ENCODE measurements at regions not wholly inside any gene's neighbourhood (a gene's known extent, or its start where the extent isn't known, plus 50 kb on each side); places are given as distances from the start of the nearest gene placed in this dataset.

GRCh38 chr18:78686976-78687685, 292.5 kb upstream of the SALL3 start:
- DNase-seq (ENCODE audit: low spot score): no peak
- intact Hi-C loops (cut with DNase I): no loop called here

- intact Hi-C loops (cut with DNase I): no loop called here
- no peak for DNase-seq (ENCODE audit: low spot score)
Measured at GRCh38 chr18:78687736-78688135, 291.9 kb upstream of the SALL3 start.

GRCh38 chr18:78688249-78688648, 291.4 kb upstream of the SALL3 start:
- no peak for DNase-seq (ENCODE audit: low spot score)
- intact Hi-C loops (cut with DNase I): no loop called here

GRCh38 chr18:78688916-78689315, 290.7 kb upstream of the SALL3 start:
- intact Hi-C loops (cut with DNase I): no loop called here
- DNase-seq (ENCODE audit: low spot score): no peak

- DNase-seq (ENCODE audit: low spot score): no peak
- intact Hi-C loops (cut with DNase I): no loop called here
Measured at GRCh38 chr18:78689606-78690005, 290.0 kb upstream of the SALL3 start.

- intact Hi-C loops (cut with DNase I): no loop called here
- DNase-seq (ENCODE audit: low spot score): no peak
Measured at GRCh38 chr18:78692105-78692504, 287.5 kb upstream of the SALL3 start.

GRCh38 chr18:78693429-78693828, 286.2 kb upstream of the SALL3 start:
- intact Hi-C loops (cut with DNase I): no loop called here
- no peak for DNase-seq (ENCODE audit: low spot score)

GRCh38 chr18:78696698-78697435, 282.8 kb upstream of the SALL3 start:
- intact Hi-C loops (cut with DNase I): no loop called here
- no peak for DNase-seq (ENCODE audit: low spot score)

- intact Hi-C loops (cut with DNase I): no loop called here
- DNase-seq (ENCODE audit: low spot score): no peak
Measured at GRCh38 chr18:78697446-78697845, 282.2 kb upstream of the SALL3 start.

GRCh38 chr18:78698914-78699313, 280.7 kb upstream of the SALL3 start:
- intact Hi-C loops (cut with DNase I): no loop called here
- no peak for DNase-seq (ENCODE audit: low spot score)

GRCh38 chr18:78699499-78699898, 280.1 kb upstream of the SALL3 start:
- no peak for DNase-seq (ENCODE audit: low spot score)
- intact Hi-C loops (cut with DNase I): no loop called here

GRCh38 chr18:78701771-78702396, 277.7 kb upstream of the SALL3 start:
- DNase-seq (ENCODE audit: low spot score): no peak
- intact Hi-C loops (cut with DNase I): no loop called here

GRCh38 chr18:78703291-78703690, 276.3 kb upstream of the SALL3 start:
- DNase-seq (ENCODE audit: low spot score): no peak
- intact Hi-C loops (cut with DNase I): no loop called here

- DNase-seq (ENCODE audit: low spot score): no peak
- intact Hi-C loops (cut with DNase I): no loop called here
Measured at GRCh38 chr18:78704971-78705461, 274.6 kb upstream of the SALL3 start.

- no peak for DNase-seq (ENCODE audit: low spot score)
- intact Hi-C loops (cut with DNase I): no loop called here
Measured at GRCh38 chr18:78709261-78709809, 270.3 kb upstream of the SALL3 start.

GRCh38 chr18:78711316-78711715, 268.3 kb upstream of the SALL3 start:
- DNase-seq (ENCODE audit: low spot score): no peak
- intact Hi-C loops (cut with DNase I): no loop called here

GRCh38 chr18:78711971-78712370, 267.6 kb upstream of the SALL3 start:
- intact Hi-C loops (cut with DNase I): no loop called here
- DNase-seq (ENCODE audit: low spot score): no peak

- DNase-seq (ENCODE audit: low spot score): no peak
- intact Hi-C loops (cut with DNase I): no loop called here
Measured at GRCh38 chr18:78713069-78713468, 266.5 kb upstream of the SALL3 start.

GRCh38 chr18:78713726-78714125, 265.9 kb upstream of the SALL3 start:
- intact Hi-C loops (cut with DNase I): no loop called here
- no peak for DNase-seq (ENCODE audit: low spot score)

GRCh38 chr18:78716022-78716421, 263.6 kb upstream of the SALL3 start:
- no peak for DNase-seq (ENCODE audit: low spot score)
- intact Hi-C loops (cut with DNase I): no loop called here
